H1 (cell line): ENCODE measurements at regions not wholly inside any gene's neighbourhood (a gene's known extent, or its start where the extent isn't known, plus 50 kb on each side); places are given as distances from the start of the nearest gene placed in this dataset.

Source experiments
- CTCF ChIA-PET: fragments of 300-600 bp; sonication (Branson Sonifier 250); formaldehyde crosslinking; loops from one replicate; lab custom pipeline; 2021; ENCODE audit not compliant: partially characterized antibody; lab: Charles Lee
- POLR2A ChIA-PET: fragments of 300-600 bp; sonication (Branson Sonifier 250); formaldehyde crosslinking; loops from one replicate; lab custom pipeline; 2021; ENCODE audit warnings: inconsistent platforms; ENCODE audit not compliant: partially characterized antibody; lab: Charles Lee
- DNase-seq, 2 experiments: peaks; one replicate each; pipeline versions ENCODE4 v3.0.0 to v3.0.0-alpha.2; 2010 to 2022; ENCODE audit warnings: low spot score in 2 of 2, low read depth in 1 of 2, mixed read lengths in 1 of 2
- FAIRE-seq: peaks from 2 replicates; lab custom pipeline; 2011; peaks lifted over from hg19 to GRCh38; lab: Jason Lieb, UNC
- H2AFZ ChIP-seq: 2 replicates; pipeline ENCODE4 v1.8.1; 2012; ENCODE audit warnings: low read length, inconsistent platforms
- H2AK5ac ChIP-seq: 2 replicates; pipeline ENCODE4 v1.6.1; 2013; ENCODE audit warnings: low read depth, low read length
- H2BK120ac ChIP-seq: replicated peaks from 2 replicates; pipeline ENCODE3; 2013; ENCODE audit warnings: low read depth, low read length, inconsistent platforms
- H2BK12ac ChIP-seq: 2 replicates; pipeline ENCODE4 v1.6.1; 2013; ENCODE audit warnings: low read depth, low read length
- H2BK15ac ChIP-seq: 2 replicates; pipeline ENCODE4 v1.6.1; 2013; ENCODE audit warnings: low read length
- H2BK20ac ChIP-seq: 2 replicates; pipeline ENCODE4 v1.6.1; 2013; ENCODE audit warnings: low read length
- H2BK5ac ChIP-seq: 2 replicates; pipeline ENCODE4 v1.6.1; 2013; ENCODE audit warnings: low read depth, low read length
- H3K14ac ChIP-seq: 2 replicates; pipeline ENCODE4 v1.6.1; 2013; ENCODE audit warnings: inconsistent platforms; ENCODE audit not compliant: insufficient read length
- H3K18ac ChIP-seq: 2 replicates; pipeline ENCODE4 v1.6.1; 2013; ENCODE audit warnings: low read length; ENCODE audit errors: extremely low read depth
- H3K23ac ChIP-seq: 2 replicates; pipeline ENCODE4 v1.6.1; 2013; ENCODE audit warnings: inconsistent platforms; ENCODE audit not compliant: insufficient read length
- H3K23me2 ChIP-seq: 2 replicates; pipeline ENCODE4 v1.6.1; 2013; ENCODE audit warnings: low read depth, low read length
- H3K27ac ChIP-seq: 2 replicates; pipeline ENCODE4 v1.6.1; 2011; ENCODE audit warnings: low read depth, low read length, inconsistent platforms
- H3K27me3 ChIP-seq, 4 experiments: replicated peaks in 1 of 4; 1 replicate in 1 of 4; 2 replicates in 3 of 4; pipeline versions ENCODE4 v1.6.1 to v1.8.1; 2011 to 2013; ENCODE audit warnings: low read length in 3 of 4, mild to moderate bottlenecking in 3 of 4, inconsistent platforms in 2 of 4, mixed read lengths in 2 of 4, moderate library complexity in 1 of 4; ENCODE audit not compliant: control insufficient read depth in 3 of 4, insufficient read depth in 3 of 4; ENCODE audit errors: extremely low read depth in 1 of 4
- H3K36me3 ChIP-seq, 4 experiments: 2 replicates each; pipeline versions ENCODE4 v1.6.1 to v1.8.1; 2011 to 2013; ENCODE audit warnings: mild to moderate bottlenecking in 4 of 4, low read length in 3 of 4, moderate library complexity in 2 of 4, control low read depth in 1 of 4, inconsistent platforms in 1 of 4; ENCODE audit not compliant: insufficient read depth in 4 of 4, control insufficient read depth in 2 of 4
- H3K4ac ChIP-seq: replicated peaks from 2 replicates; pipeline ENCODE3; 2013; ENCODE audit warnings: low read length, low read depth, mixed read lengths, inconsistent platforms; ENCODE audit not compliant: insufficient read length
- H3K4me1 ChIP-seq, 4 experiments: replicated peaks in 1 of 4; 1 replicate in 1 of 4; 2 replicates in 3 of 4; pipeline versions ENCODE4 v1.6.1 to v1.8.1; 2011 to 2013; ENCODE audit warnings: low read length in 3 of 4, inconsistent platforms in 2 of 4, mixed read lengths in 1 of 4; ENCODE audit not compliant: insufficient read depth in 4 of 4, control insufficient read depth in 3 of 4
- H3K4me2 ChIP-seq, 2 experiments: 2 replicates each; pipeline versions ENCODE4 v1.6.1 to v1.8.1; 2011 to 2013; ENCODE audit warnings: low read depth in 2 of 2, low read length in 2 of 2, control low read depth in 1 of 2, inconsistent platforms in 1 of 2, mild to moderate bottlenecking in 1 of 2; ENCODE audit not compliant: insufficient read depth in 1 of 2
- H3K4me3 ChIP-seq, 4 experiments: fragments of 200-600, 300-600 bp in 1 of 4; sonication (generic), shearing (Covaris generic), sonication (Bioruptor Twin) in 1 of 4; 2 replicates each; pipeline versions ENCODE4 v1.5.1 to v1.8.1; 2011 to 2016; ENCODE audit warnings: low read length in 4 of 4, low read depth in 3 of 4, control low read depth in 2 of 4, inconsistent platforms in 2 of 4, mild to moderate bottlenecking in 2 of 4, mixed read lengths in 1 of 4, moderate library complexity in 1 of 4; ENCODE audit not compliant: insufficient read depth in 2 of 4; ENCODE audit errors: extremely low read depth in 1 of 4
- H3K56ac ChIP-seq: replicated peaks from 2 replicates; pipeline ENCODE3; 2013; ENCODE audit warnings: low read depth, mild to moderate bottlenecking, mixed read lengths, low read length, inconsistent platforms; ENCODE audit not compliant: insufficient read length
- H3K79me1 ChIP-seq: 2 replicates; pipeline ENCODE4 v1.6.1; 2013; ENCODE audit warnings: low read depth, low read length, control low read depth
- H3K79me2 ChIP-seq, 2 experiments: 2 replicates each; pipeline versions ENCODE4 v1.6.1 to v1.8.1; 2012 to 2013; ENCODE audit warnings: low read length in 2 of 2, mild to moderate bottlenecking in 2 of 2, inconsistent platforms in 1 of 2; ENCODE audit not compliant: insufficient read depth in 2 of 2, control insufficient read depth in 1 of 2
- H3K9ac ChIP-seq, 4 experiments: replicated peaks in 1 of 4; 1 replicate in 1 of 4; 2 replicates in 3 of 4; pipeline versions ENCODE4 v1.6.1 to v1.8.1; 2011 to 2013; ENCODE audit warnings: low read depth in 3 of 4, low read length in 3 of 4, control low read depth in 2 of 4, mild to moderate bottlenecking in 2 of 4, moderate library complexity in 2 of 4, inconsistent platforms in 1 of 4; ENCODE audit errors: extremely low read depth in 1 of 4
- H3K9me3 ChIP-seq, 2 experiments: 2 replicates each; pipeline versions ENCODE4 v1.6.1 to v1.8.1; 2012 to 2013; ENCODE audit warnings: mild to moderate bottlenecking in 2 of 2, moderate library complexity in 2 of 2, control low read depth in 1 of 2, inconsistent platforms in 1 of 2, low read depth in 1 of 2, low read length in 1 of 2, mixed read lengths in 1 of 2; ENCODE audit not compliant: insufficient read depth in 2 of 2
- H4K20me1 ChIP-seq, 2 experiments: replicated peaks in 1 of 2; 2 replicates each; pipeline versions ENCODE3 to v1.8.1; 2011 to 2013; ENCODE audit warnings: inconsistent platforms in 2 of 2, low read length in 2 of 2, mild to moderate bottlenecking in 1 of 2; ENCODE audit not compliant: insufficient read depth in 2 of 2, control insufficient read depth in 1 of 2
- H4K5ac ChIP-seq: 2 replicates; pipeline ENCODE4 v1.6.1; 2013; ENCODE audit warnings: low read length, low read depth, mixed read lengths, inconsistent platforms; ENCODE audit not compliant: insufficient read length
- H4K8ac ChIP-seq: 2 replicates; pipeline ENCODE4 v1.8.0; 2013; ENCODE audit warnings: mild to moderate bottlenecking, moderate library complexity, low read length, inconsistent platforms; ENCODE audit not compliant: insufficient read depth; ENCODE audit errors: extremely low read depth
- H4K91ac ChIP-seq: replicated peaks from 2 replicates; pipeline ENCODE3; 2013; ENCODE audit warnings: low read length, mixed read lengths, inconsistent platforms; ENCODE audit not compliant: insufficient read length
- MAFK ChIP-seq: IDR thresholded peaks from 2 replicates; pipeline ENCODE4 v1.6.1; 2012; ENCODE audit warnings: low read depth, mild to moderate bottlenecking, improper control_type of control experiment, low read length
- RAD21 ChIP-seq, 2 experiments: IDR thresholded peaks in 1 of 2; conservative IDR thresholded peaks in 1 of 2; 2 replicates each; pipeline ENCODE4 v1.6.1; 2011; ENCODE audit warnings: low read depth in 2 of 2, low read length in 2 of 2, improper control_type of control experiment in 1 of 2, inconsistent platforms in 1 of 2, mild to moderate bottlenecking in 1 of 2, moderate library complexity in 1 of 2
- TEAD4 ChIP-seq: IDR thresholded peaks from 2 replicates; pipeline ENCODE4 v1.6.1; 2012; ENCODE audit warnings: low read depth, low read length, inconsistent platforms, mixed read lengths
- WGBS, 2 experiments: shearing (Covaris generic) in 1 of 2; methylation state at CpG; one replicate each; pipeline versions ENCODE4 v1.1.6 to v1.1.7; 2013 to 2015; ENCODE audit warnings: low lambda C conversion rate in 2 of 2, mixed read lengths in 2 of 2, inconsistent platforms in 1 of 2, low coverage in 1 of 2, missing lambda C conversion rate in 1 of 2; ENCODE audit not compliant: insufficient replicate concordance in 2 of 2, insufficient coverage in 1 of 2, insufficient read length in 1 of 2; ENCODE audit errors: extremely low coverage in 1 of 2, missing lambda C conversion rate in 1 of 2; 5-methylcytosine and 5-hydroxymethylcytosine counted together
- TF ChIP-seq, protein P1 (sequence below), 3 experiments: IDR thresholded peaks; 1 replicate in 2 of 3; 2 replicates in 1 of 3; pipeline versions ENCODE4 v1.5.1 to v1.6.1; 2011; ENCODE audit warnings: low read length in 3 of 3, mild to moderate bottlenecking in 3 of 3, inconsistent platforms in 2 of 3, low read depth in 1 of 3, moderate library complexity in 1 of 3; ENCODE audit not compliant: insufficient read depth in 1 of 3; ENCODE audit errors: control extremely low read depth in 1 of 3

DNA sequence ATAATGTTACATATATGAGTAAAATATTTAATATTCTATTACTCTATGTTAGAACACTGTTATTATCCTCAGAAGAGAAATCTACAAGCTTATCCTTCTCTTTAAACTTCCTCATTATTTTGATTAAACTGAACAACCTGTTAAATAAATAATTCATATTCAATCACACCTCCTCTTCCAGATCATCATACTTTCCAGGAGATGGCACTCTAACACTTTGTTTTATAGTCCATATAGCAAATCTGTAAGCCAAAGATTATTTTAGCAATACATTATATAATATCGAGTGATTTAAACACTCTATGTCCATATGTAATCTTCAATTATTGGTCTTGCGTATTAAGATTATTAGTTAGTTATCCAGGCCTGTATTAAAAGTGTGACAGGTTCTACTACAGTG lies 694.1 kb downstream of the ANKRD7 start:
- CTCF ChIA-PET = interaction anchor here (0.8 to 1.7 kb wide), 2 partner anchors 10 to 279 kb away, joined by 3 to 4 read pairs; no protein-coding TSS in a partner anchor

More for the DNA sequence above, 694.1 kb downstream of the ANKRD7 start:
- Histone ChIP-seq H2BK5ac (no peak overlapping the region), H3K18ac (no peak overlapping the region), H3K9ac (no peak overlapping the region), H3K9me3 (no peaks in the 10 kb centered on the region), H3K14ac (no peak overlapping the region), H3K56ac (no peak overlapping the region), H4K20me1 (no peaks in the 10 kb centered on the region), H2AK5ac (no peak overlapping the region), H2BK120ac (no peak overlapping the region), H2BK20ac (no peak overlapping the region), H4K8ac (no peak overlapping the region), H3K27me3 (no peaks in the 10 kb centered on the region), H2BK15ac (no peak overlapping the region), H3K79me1 (no peaks in the 10 kb centered on the region), H3K27ac (no peak overlapping the region), H3K4me2 (no peak overlapping the region), H3K23me2 (no peaks in the 10 kb centered on the region), H4K5ac (no peak overlapping the region), H4K91ac (no peak overlapping the region), H3K23ac (no peak overlapping the region), H3K4me1 (no peaks in the 10 kb centered on the region), H3K36me3 (no peaks in the 10 kb centered on the region; a peak in 1 of 8 replicates), H3K79me2 (no peaks in the 10 kb centered on the region), H3K4me3 (no peak overlapping the region), H2BK12ac (no peak overlapping the region), H3K4ac (no peak overlapping the region), H2AFZ (no peak overlapping the region)
- FAIRE-seq (no peak), DNase-seq (no peak)
- TF ChIP-seq, protein P1, sequence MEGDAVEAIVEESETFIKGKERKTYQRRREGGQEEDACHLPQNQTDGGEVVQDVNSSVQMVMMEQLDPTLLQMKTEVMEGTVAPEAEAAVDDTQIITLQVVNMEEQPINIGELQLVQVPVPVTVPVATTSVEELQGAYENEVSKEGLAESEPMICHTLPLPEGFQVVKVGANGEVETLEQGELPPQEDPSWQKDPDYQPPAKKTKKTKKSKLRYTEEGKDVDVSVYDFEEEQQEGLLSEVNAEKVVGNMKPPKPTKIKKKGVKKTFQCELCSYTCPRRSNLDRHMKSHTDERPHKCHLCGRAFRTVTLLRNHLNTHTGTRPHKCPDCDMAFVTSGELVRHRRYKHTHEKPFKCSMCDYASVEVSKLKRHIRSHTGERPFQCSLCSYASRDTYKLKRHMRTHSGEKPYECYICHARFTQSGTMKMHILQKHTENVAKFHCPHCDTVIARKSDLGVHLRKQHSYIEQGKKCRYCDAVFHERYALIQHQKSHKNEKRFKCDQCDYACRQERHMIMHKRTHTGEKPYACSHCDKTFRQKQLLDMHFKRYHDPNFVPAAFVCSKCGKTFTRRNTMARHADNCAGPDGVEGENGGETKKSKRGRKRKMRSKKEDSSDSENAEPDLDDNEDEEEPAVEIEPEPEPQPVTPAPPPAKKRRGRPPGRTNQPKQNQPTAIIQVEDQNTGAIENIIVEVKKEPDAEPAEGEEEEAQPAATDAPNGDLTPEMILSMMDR (IDR thresholded peaks at IDR 0.05; ENCODE audit: control extremely low read depth in 1 of 3, insufficient read depth in 1 of 3, low read depth in 1 of 3, low read length in 3 of 3) = peak in 1 of 3 experiments; percentile 20; a peak in 1 of 4 replicates
- peak in 1 of 2 experiments; percentile 67; a peak in 3 of 4 replicates for TF ChIP-seq RAD21 (IDR thresholded peaks at IDR 0.05 in 1 of 2, conservative IDR thresholded peaks at IDR 0.05 in 1 of 2; ENCODE audit: low read depth in 2 of 2, low read length in 2 of 2)
- TF ChIP-seq MAFK = no peak
- TF ChIP-seq TEAD4 = no peak
- WGBS, 2 experiments = 92% methylated on average over 2 of the region's 2 CpGs; no CpG with 5 or more reads in 1 of the 2 experiments
- POLR2A ChIA-PET = no interaction called here
